HG02973 (cell line): ENCODE measurements at regions not wholly inside any gene's neighbourhood (a gene's known extent, or its start where the extent isn't known, plus 50 kb on each side); places are given as distances from the start of the nearest gene placed in this dataset.

Experiments used
- ATAC-seq: cut with Tn5 transposase; IDR thresholded peaks from one replicate; pipeline ENCODE4 v1.9.1; 2021; ENCODE audit warnings: moderate library complexity; ENCODE audit not compliant: unreplicated experiment

DNA sequence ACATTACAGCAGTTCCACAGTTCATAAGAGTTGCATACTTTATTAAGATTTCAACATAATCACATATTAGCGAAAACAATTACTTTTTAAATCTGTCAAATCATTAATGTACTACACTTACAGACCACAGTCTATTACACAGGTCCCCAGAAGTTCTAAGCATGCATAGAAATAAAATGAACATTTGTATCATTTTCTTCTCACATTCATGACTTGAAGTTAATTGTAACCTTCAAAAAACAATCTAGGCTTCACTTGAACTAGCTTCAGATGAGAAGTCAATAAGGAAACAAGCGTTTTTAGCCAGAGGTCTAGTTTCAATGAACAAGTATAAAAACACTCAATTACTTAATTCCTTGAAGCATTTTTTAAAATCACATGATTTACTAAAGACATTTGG lies 238.3 kb downstream of the HACE1 start:
- ATAC-seq = no peak

- ATAC-seq = no peak
Observed at GRCh38 chr6:104617591-104617990, 242.1 kb downstream of the HACE1 start.

DNA sequence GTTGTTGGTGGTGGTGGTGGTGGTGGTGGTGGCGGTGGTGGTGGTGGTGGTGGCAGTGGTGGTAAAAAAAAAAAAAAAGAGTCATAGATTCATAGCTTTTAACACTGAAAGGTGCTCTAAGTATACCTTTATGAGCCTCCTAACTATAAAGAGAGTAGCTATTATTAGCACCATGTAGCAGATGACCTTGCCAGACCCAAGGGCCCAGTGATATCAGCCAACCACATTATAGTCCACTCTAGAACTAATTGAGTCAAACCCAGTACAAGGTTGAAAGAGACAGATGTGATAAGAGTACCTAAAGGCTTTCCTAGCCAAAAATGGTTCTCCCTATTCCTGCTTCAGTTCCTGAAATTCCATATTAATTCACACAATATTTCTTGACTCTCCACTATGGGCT lies 245.3 kb downstream of the HACE1 start:
- no peak for ATAC-seq

- ATAC-seq = no peak
Observed at GRCh38 chr6:104613416-104614001, 246.2 kb downstream of the HACE1 start.

DNA sequence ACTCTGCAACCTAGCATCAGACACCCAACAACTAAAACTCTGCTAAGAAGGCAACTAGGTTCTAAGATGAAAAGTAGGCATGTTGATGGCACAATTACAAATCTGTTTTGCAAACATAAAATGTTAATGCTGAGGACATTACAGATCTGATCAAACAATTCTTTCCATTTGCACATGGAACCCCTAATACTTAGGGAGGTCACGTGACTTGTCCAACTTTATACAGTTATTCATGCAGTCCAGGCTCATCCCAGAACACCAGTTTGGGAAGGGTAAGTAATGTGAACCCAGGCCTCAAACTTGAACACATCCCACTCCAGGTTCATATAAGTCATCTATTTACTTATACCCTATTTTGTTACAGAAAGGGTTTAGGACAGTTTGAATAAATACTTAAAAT lies 247.2 kb downstream of the HACE1 start:
- ATAC-seq = no peak

- no peak for ATAC-seq
Observed at GRCh38 chr6:104608101-104608500, 251.6 kb downstream of the HACE1 start.

DNA sequence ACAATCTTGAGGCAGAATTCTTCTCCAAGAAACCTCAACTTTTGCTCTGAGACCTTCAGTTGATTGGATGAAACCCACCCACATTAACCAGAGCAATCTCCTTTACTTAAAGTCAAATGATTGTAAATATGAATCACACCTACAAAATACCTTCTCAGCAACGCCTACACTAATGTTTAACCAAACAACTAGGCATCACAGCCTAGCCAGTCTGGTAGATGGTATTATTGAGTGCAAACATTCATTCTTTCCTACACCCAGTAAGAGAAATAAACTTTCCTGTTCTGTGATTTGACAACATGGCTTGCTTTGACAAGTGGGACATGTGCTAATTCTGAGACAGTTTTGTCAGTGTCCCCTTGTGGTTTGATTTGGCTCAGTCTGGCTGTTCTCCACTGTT lies 252.2 kb downstream of the HACE1 start:
- no peak for ATAC-seq

- no peak for ATAC-seq
Observed at GRCh38 chr6:104606361-104606760, 253.4 kb downstream of the HACE1 start.

DNA sequence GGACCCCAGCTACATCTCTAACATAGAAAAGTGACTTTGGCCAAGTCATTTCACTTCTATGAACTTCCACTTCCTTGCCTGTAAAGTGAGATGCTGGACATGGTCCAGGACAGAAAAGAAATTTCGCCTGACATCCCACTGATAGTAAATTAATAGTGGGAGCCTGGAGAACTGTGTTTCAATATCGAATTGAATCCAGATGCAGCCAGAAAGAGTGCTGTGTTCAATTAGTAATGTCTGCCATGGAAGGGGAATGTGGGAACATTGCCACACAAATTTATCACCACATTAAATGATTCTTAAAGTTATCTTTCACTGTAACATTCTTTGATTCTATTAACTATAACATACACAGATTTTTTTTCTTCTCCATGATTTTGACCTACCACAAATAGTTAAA lies 255.0 kb downstream of the HACE1 start:
- no peak for ATAC-seq

GRCh38 chr6:104603108-104603745 lies 256.5 kb downstream of the HACE1 start:
- no peak for ATAC-seq

- no peak for ATAC-seq
Observed at GRCh38 chr6:104601721-104602120, 258.0 kb downstream of the HACE1 start.

GRCh38 chr6:104601131-104601651 lies 258.5 kb downstream of the HACE1 start:
- no peak for ATAC-seq

- ATAC-seq = no peak
Observed at GRCh38 chr6:104600639-104600931, 259.1 kb downstream of the HACE1 start.

DNA sequence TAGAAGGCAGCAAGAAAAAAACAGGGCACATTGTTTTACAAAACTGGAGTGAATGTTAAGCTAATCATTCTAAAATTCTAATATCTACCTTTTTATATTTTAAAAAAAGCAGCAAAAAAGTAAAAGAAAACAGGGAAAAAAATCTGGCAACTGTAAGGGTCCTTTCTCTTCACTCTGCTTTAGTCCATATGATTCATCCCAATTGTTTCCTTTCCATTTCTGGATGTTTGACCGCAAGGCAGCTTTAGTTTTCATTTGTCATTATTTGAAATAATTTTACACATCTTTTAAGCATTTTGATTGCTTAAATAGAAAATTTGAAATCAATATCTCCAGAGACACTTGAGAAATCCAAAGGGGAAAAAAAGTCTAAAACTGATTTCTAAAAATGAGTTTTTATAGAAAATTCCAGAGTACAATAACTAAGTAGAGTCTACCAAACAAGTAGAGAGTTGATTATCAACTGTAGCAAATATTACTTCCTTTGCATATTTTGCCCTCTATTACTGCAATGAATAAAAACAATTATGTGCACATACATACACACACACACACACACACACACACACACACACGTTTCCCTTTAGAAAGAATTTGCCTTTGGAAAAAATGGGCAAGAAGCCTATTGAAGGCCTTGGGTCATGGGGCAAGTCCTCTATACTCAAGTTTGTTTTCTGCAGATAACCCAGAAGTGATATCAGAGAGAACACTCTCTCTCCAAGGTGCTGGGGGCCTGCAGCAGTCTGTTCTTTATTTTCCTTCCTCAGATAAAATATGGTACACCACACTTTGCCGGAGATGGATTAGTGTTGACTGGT lies 259.7 kb downstream of the HACE1 start:
- ATAC-seq = no peak

DNA sequence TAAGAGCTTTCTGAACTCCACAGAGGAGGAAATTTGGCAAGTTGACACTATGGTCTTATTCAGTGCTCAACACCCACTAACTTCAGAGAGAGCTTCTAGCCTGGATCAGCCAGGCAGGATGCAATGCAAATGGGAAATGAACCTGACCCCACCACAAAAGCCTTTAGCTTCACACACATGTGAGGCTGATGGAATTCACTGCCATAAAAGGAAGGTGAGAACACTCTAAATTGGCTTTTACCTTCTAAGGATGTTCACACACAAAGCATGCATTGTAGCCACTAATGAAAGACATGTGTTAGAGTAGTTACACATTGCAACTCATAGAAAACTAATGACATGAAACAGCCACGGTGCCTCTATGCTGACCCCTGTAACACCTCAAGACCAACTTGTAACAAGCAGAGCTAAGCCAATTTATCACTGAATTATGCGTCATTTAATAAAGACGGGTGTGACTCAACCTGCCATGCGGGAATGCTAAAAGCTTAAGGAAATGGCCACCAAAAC lies 262.1 kb downstream of the HACE1 start:
- no peak for ATAC-seq

GRCh38 chr6:104596091-104596490 lies 263.6 kb downstream of the HACE1 start:
- ATAC-seq = no peak

DNA sequence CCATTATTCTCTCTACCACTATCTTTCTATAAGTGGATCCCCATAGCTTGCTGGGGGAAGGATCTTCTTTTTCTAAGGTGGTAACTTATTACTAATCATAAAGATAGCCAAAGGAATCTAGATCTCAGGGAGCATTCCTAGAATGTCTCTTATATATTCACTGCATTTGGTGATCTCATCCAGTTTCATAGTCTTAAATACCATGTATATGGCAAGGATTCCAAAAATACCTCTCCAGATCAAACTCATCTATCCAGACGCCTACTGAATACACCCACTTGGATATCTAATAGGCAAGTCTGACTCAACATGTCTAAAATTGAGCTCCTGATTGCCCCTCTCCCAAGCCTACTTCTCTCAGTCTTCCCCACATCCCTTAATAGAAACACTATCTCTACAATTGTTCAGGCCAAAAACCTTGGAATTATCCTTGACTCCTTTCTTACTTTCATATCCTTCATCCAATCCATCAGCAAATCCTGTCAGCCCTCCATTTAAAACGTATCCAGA lies 264.4 kb downstream of the HACE1 start:
- ATAC-seq = no peak

DNA sequence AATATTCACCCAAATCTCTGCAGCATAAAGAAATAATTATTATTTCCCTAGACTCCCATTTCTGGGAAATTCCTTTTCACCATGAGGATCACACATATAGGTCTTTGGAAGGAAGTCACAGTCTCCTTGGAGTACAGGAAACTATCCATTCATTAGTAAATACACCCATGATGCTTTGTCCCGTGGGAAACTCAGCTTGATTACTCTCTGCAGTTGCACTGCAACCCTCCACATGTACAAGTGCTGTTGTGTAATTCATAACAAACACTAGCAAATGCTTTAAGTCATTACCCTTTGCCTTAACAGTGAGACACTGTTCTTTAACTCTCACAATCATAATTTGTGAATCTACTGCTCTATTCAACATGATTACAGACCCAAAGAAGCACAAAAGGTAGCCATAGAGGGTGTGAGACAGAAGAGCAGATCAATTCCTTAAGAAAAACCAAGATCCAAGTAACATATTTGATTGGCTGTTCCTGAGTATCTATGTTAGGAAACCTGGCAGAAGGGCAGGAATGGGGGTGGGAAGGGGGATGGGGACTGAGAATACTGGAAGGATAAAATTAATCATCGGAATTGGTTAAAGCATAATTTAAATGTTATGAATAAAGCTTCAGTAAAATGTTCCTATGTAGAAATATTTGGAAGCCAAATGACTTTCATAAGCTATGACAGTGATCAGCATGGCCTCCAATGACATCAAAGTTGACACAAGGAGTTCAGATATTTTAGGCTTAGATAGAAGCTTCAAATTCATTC lies 268.0 kb downstream of the HACE1 start:
- ATAC-seq = no peak

GRCh38 chr6:104589940-104590339 lies 269.8 kb downstream of the HACE1 start:
- no peak for ATAC-seq

DNA sequence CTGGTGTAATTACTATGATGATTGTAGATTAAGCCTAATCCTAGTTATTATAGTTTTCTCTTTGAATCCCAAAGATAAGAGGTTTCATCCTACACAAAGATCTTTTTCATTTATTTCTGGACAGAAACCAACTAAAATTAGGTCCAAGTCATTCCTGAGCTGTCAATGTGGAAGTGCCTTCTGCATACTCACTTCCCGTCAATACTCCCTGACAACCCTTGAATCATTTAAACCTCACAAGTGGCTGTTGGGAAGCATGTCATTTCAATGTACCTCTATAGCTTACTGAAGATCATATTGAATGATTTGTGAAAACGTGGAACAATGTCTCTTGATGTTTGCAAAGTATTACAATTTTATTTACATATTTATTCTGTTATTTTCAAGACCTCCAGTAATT lies 274.1 kb downstream of the HACE1 start:
- no peak for ATAC-seq

- no peak for ATAC-seq
Observed at GRCh38 chr6:104580452-104580851, 279.3 kb downstream of the HACE1 start.
